ENCODE measurements at regions not wholly inside any gene's neighbourhood (a gene's known extent, or its start where the extent isn't known, plus 50 kb on each side); places are given as distances from the start of the nearest gene placed in this dataset.

GRCh38 chr17:12438212-12438611, 227.5 kb upstream of the MYOCD start:
- TF ChIP-seq POLR2AphosphoS5 (IDR thresholded peaks at IDR 0.05): no peak
- TF ChIP-seq CTCF (IDR thresholded peaks at IDR 0.05): no peak

Measured in prostate gland (tissue), 2 donors.